PFSK-1 (cell line): ENCODE measurements at regions not wholly inside any gene's neighbourhood (a gene's known extent, or its start where the extent isn't known, plus 50 kb on each side); places are given as distances from the start of the nearest gene placed in this dataset.

ENCODE experiments used
- FOXP2 ChIP-seq: optimal IDR thresholded peaks from 2 replicates; pipeline ENCODE3; 2011; ENCODE audit warnings: borderline replicate concordance, control low read depth, inconsistent platforms; ENCODE audit not compliant: insufficient read depth; ENCODE audit errors: extremely low read length, extremely low read depth
- POLR2AphosphoS5 ChIP-seq: IDR thresholded peaks from 2 replicates; pipeline ENCODE4 v1.6.1; 2012; ENCODE audit warnings: low read depth, mild to moderate bottlenecking, control low read depth, low read length, moderate library complexity
- SIN3A ChIP-seq: IDR thresholded peaks from 2 replicates; pipeline ENCODE4 v1.6.1; 2012; ENCODE audit warnings: mild to moderate bottlenecking, low read length, moderate library complexity, borderline replicate concordance; ENCODE audit not compliant: insufficient read depth
- TAF1 ChIP-seq: IDR thresholded peaks from 2 replicates; pipeline ENCODE4 v1.6.1; 2012; ENCODE audit warnings: low read length, control low read depth, borderline replicate concordance; ENCODE audit not compliant: insufficient read depth
- TF ChIP-seq, protein P1 (sequence below), 2 experiments: IDR thresholded peaks; 2 replicates each; pipeline versions ENCODE4 v1.6.1 to v1.8.0; 2011 to 2012; ENCODE audit warnings: low read depth in 2 of 2, low read length in 2 of 2, control low read depth in 1 of 2, inconsistent platforms in 1 of 2, mild to moderate bottlenecking in 1 of 2, moderate library complexity in 1 of 2; ENCODE audit not compliant: insufficient read depth in 1 of 2

DNA sequence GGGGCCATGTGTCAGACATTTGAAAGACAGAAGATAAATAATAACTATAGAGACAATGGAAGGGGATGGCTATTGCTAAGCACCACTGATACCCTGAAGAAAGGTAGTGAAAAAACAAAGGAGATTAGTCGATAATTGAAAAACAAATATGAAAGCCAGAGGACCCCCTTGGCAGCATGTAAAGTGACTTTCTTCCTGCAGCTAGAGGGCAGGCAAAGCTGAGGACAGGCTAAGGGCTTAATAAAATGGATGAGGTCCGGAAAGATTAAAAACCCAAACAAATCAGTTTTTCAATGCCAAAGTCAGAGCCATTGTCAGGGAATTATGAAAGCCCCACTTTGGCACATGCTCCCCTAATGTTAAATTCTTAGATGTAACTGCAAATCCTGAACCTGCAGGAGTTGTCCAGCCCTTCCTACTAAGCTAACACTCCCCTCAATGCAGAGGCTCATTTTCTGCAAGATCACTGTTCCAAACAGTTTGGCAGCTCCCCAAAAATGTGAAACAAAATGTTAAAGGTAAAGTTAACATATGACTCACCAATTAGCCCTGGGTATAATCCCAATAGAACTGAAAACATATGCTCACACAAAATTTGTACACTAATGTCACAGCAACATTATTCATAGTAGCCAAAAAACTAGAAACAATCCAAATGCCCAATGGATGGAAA is 1177.9 kb downstream of the GRIK2 start:
- TF ChIP-seq TAF1 (no peak), FOXP2 (no peak), SIN3A (no peak), POLR2AphosphoS5 (no peak)
- TF ChIP-seq, protein P1, sequence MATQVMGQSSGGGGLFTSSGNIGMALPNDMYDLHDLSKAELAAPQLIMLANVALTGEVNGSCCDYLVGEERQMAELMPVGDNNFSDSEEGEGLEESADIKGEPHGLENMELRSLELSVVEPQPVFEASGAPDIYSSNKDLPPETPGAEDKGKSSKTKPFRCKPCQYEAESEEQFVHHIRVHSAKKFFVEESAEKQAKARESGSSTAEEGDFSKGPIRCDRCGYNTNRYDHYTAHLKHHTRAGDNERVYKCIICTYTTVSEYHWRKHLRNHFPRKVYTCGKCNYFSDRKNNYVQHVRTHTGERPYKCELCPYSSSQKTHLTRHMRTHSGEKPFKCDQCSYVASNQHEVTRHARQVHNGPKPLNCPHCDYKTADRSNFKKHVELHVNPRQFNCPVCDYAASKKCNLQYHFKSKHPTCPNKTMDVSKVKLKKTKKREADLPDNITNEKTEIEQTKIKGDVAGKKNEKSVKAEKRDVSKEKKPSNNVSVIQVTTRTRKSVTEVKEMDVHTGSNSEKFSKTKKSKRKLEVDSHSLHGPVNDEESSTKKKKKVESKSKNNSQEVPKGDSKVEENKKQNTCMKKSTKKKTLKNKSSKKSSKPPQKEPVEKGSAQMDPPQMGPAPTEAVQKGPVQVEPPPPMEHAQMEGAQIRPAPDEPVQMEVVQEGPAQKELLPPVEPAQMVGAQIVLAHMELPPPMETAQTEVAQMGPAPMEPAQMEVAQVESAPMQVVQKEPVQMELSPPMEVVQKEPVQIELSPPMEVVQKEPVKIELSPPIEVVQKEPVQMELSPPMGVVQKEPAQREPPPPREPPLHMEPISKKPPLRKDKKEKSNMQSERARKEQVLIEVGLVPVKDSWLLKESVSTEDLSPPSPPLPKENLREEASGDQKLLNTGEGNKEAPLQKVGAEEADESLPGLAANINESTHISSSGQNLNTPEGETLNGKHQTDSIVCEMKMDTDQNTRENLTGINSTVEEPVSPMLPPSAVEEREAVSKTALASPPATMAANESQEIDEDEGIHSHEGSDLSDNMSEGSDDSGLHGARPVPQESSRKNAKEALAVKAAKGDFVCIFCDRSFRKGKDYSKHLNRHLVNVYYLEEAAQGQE (IDR thresholded peaks at IDR 0.05; ENCODE audit: insufficient read depth in 1 of 2, low read depth in 2 of 2, low read length in 2 of 2) = no peak

DNA sequence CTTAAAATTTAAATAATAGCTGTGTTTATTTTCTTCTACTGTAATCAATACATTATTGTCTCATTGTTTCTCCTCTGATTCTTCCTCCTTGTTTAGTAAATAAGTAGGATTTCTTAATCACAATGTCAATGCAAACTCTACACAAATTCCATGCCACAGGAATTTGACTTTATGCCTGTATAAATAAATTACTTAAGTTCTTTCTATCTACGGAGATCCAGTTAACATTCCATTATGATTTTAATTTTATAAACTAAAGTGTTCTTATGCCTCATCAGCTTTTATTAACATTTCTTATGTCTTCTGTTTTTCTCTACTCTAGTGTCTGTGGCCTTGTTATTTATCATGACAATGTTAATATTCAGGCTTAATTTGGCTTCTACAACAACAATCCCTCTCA is 1169.2 kb downstream of the GRIK2 start:
- TF ChIP-seq TAF1 = no peak
- no peak for TF ChIP-seq FOXP2
- TF ChIP-seq POLR2AphosphoS5 = no peak
- TF ChIP-seq, protein P1 (IDR thresholded peaks at IDR 0.05; ENCODE audit: insufficient read depth in 1 of 2, low read depth in 2 of 2, low read length in 2 of 2) = no peak

GRCh38 chr6:102553214-102553613 is 1159.7 kb downstream of the GRIK2 start:
- TF ChIP-seq, protein P1 (IDR thresholded peaks at IDR 0.05; ENCODE audit: insufficient read depth in 1 of 2, low read depth in 2 of 2, low read length in 2 of 2) = no peak
- TF ChIP-seq POLR2AphosphoS5 (no peak), TAF1 (no peak), FOXP2 (no peak), SIN3A (no peak)

DNA sequence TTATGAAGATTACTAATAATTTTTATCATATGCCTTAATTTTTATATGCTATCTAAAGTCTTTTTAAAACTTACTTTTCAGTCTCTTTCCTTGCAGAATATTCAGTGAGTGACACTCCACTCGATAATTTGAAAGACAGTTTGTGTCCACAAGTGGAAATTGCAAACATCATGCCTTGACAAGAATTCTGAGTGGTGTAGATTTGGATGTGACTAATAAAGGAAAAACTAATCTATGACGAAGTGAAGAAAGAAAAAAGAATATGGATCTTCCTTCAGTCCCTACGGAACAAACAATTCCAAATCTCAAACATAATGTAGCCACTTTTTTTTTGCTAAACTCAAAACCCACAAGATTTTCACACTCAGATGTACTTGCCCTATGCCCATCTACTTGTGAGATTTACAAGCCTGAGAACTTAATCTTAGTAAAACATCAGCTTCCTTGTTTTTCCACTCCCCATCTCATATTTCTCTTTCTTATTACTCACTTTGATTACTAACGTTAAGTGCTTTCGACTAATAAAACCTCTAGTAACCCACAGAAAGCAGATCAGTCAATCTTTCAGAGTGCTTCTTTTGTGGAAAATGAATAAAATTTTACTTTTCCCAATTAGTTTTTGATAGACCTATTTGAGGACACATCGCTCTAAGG is 1155.8 kb downstream of the GRIK2 start:
- TF ChIP-seq FOXP2 = no peak
- TF ChIP-seq, protein P1 (IDR thresholded peaks at IDR 0.05; ENCODE audit: insufficient read depth in 1 of 2, low read depth in 2 of 2, low read length in 2 of 2) = no peak
- no peak for TF ChIP-seq POLR2AphosphoS5
- no peak for TF ChIP-seq SIN3A
- TF ChIP-seq TAF1 = no peak

GRCh38 chr6:102525336-102525735 is 1131.8 kb downstream of the GRIK2 start:
- TF ChIP-seq TAF1 (no peak), FOXP2 (no peak), SIN3A (no peak), POLR2AphosphoS5 (no peak)
- TF ChIP-seq, protein P1 (IDR thresholded peaks at IDR 0.05; ENCODE audit: insufficient read depth in 1 of 2, low read depth in 2 of 2, low read length in 2 of 2) = no peak
